ENCODE measurements at regions not wholly inside any gene's neighbourhood (a gene's known extent, or its start where the extent isn't known, plus 50 kb on each side); places are given as distances from the start of the nearest gene placed in this dataset.

DNA sequence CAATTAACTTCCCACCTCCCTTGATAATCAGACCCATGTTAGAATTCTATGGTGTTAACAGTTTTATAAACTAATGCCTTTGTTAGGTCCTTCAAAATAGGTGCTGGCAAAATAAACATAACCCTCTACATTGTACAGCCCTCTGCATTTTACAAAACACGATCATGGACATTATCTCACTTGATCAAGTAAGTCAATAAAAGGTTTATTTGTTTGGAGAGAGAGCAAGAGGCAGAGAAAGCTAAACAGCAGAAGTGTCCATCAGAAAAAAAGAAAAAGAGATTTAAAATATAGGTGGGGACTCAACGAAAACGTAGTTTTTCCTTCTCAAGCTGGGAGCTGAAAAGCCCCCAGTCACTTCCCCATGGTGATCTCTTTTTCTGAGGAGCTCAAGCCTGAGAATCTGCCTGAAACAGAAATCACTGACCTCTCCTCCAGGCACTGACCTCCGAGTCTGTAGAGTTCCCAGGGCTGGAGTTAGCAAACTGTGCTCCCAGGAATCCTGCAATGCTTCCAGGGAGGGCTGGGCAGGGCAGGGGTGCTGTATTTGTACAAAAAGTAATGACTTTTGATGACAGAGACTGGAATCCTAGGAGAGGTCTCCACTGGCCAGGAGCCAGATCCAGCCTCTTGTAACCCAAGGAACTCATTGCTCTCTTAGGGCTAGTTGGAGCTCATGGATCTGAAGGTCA, 137.8 kb upstream of the KLHL29 start:
- Histone ChIP-seq H3K27ac (ENCODE audit: low read length) (no peak overlapping the region), H3K79me2 (ENCODE audit: low read length) (no peaks in the 10 kb centered on the region), H2AFZ (ENCODE audit: low read length) (no peak overlapping the region), H4K20me1 (ENCODE audit: insufficient read depth, low read depth, low read length) (no peaks in the 10 kb centered on the region), H3K9me3 (ENCODE audit: low read length) (no peaks in the 10 kb centered on the region), H3K4me1 (ENCODE audit: low read length) (no peaks in the 10 kb centered on the region), H3K9ac (ENCODE audit: low read length) (no peak overlapping the region), H3K36me3 (ENCODE audit: insufficient read depth, low read length) (no peaks in the 10 kb centered on the region), H3K9me2 (replicated peaks; ENCODE audit: insufficient read depth, low read length) (no peaks in the 10 kb centered on the region), H3K4me2 (ENCODE audit: low read depth, low read length, poor library complexity, severe bottlenecking) (no peak overlapping the region), H3K4me3 (ENCODE audit: low read length) (no peak overlapping the region), H3K27me3 (ENCODE audit: low read length) (no peaks in the 10 kb centered on the region)
- DNase-seq = no peak

DNA sequence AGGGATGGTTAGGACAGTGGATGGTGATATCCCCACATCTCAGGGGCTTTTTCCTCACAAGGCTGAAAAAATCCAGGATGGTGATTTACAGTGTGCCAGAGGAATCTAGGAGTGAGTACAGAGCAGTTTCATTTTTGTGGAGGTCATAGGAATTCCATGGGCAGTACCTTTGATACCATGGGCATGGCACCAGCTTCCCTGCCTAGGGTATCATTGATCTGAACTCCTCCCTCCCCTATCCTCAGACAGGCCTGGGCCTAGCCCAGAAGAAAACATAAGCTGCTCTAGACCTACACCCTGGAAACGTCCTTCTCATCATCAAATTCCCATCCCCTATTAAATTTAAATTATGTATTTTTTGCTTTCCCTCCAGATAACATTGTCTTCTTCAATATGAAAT, 136.3 kb upstream of the KLHL29 start:
- Histone ChIP-seq H3K9me2 (replicated peaks; ENCODE audit: insufficient read depth, low read length) (no peaks in the 10 kb centered on the region), H3K27ac (ENCODE audit: low read length) (no peak overlapping the region), H3K9me3 (ENCODE audit: low read length) (no peaks in the 10 kb centered on the region), H3K9ac (ENCODE audit: low read length) (no peak overlapping the region), H3K4me1 (ENCODE audit: low read length) (no peaks in the 10 kb centered on the region), H3K27me3 (ENCODE audit: low read length) (no peaks in the 10 kb centered on the region), H2AFZ (ENCODE audit: low read length) (no peak overlapping the region), H4K20me1 (ENCODE audit: insufficient read depth, low read depth, low read length) (no peaks in the 10 kb centered on the region), H3K4me2 (ENCODE audit: low read depth, low read length, poor library complexity, severe bottlenecking) (no peak overlapping the region), H3K36me3 (ENCODE audit: insufficient read depth, low read length) (no peaks in the 10 kb centered on the region), H3K79me2 (ENCODE audit: low read length) (no peaks in the 10 kb centered on the region), H3K4me3 (ENCODE audit: low read length) (no peak overlapping the region)
- DNase-seq = no peak

GRCh38 chr2:23249348-23249747, 135.6 kb upstream of the KLHL29 start:
- no peaks in the 10 kb centered on the region for H3K4me1 ChIP-seq (ENCODE audit: low read length)
- no peak overlapping the region for H3K27ac ChIP-seq (ENCODE audit: low read length)
- no peaks in the 10 kb centered on the region for H3K79me2 ChIP-seq (ENCODE audit: low read length)
- H3K27me3 ChIP-seq (ENCODE audit: low read length) = no peaks in the 10 kb centered on the region
- H3K36me3 ChIP-seq (ENCODE audit: insufficient read depth, low read length) = no peaks in the 10 kb centered on the region
- H3K9ac ChIP-seq (ENCODE audit: low read length) = no peak overlapping the region
- no peak for DNase-seq
- H3K4me2 ChIP-seq (ENCODE audit: low read depth, low read length, poor library complexity, severe bottlenecking) = no peak overlapping the region
- H3K9me2 ChIP-seq (replicated peaks; ENCODE audit: insufficient read depth, low read length) = no peaks in the 10 kb centered on the region
- no peak overlapping the region for H2AFZ ChIP-seq (ENCODE audit: low read length)
- H3K4me3 ChIP-seq (ENCODE audit: low read length) = no peak overlapping the region
- no peaks in the 10 kb centered on the region for H4K20me1 ChIP-seq (ENCODE audit: insufficient read depth, low read depth, low read length)
- no peaks in the 10 kb centered on the region for H3K9me3 ChIP-seq (ENCODE audit: low read length)

GRCh38 chr2:23250371-23250770, 134.6 kb upstream of the KLHL29 start:
- Histone ChIP-seq H3K36me3 (ENCODE audit: insufficient read depth, low read length) (no peaks in the 10 kb centered on the region), H3K4me1 (ENCODE audit: low read length) (no peaks in the 10 kb centered on the region), H3K9me2 (replicated peaks; ENCODE audit: insufficient read depth, low read length) (no peaks in the 10 kb centered on the region), H3K9ac (ENCODE audit: low read length) (no peak overlapping the region), H3K27ac (ENCODE audit: low read length) (no peak overlapping the region), H3K4me2 (ENCODE audit: low read depth, low read length, poor library complexity, severe bottlenecking) (no peak overlapping the region), H3K9me3 (ENCODE audit: low read length) (no peaks in the 10 kb centered on the region), H2AFZ (ENCODE audit: low read length) (no peak overlapping the region), H3K79me2 (ENCODE audit: low read length) (no peaks in the 10 kb centered on the region), H3K27me3 (ENCODE audit: low read length) (no peaks in the 10 kb centered on the region), H4K20me1 (ENCODE audit: insufficient read depth, low read depth, low read length) (no peaks in the 10 kb centered on the region), H3K4me3 (ENCODE audit: low read length) (no peak overlapping the region)
- no peak for DNase-seq

GRCh38 chr2:23256643-23257042, 128.3 kb upstream of the KLHL29 start:
- no peaks in the 10 kb centered on the region for H3K9me2 ChIP-seq (replicated peaks; ENCODE audit: insufficient read depth, low read length)
- no peak overlapping the region for H2AFZ ChIP-seq (ENCODE audit: low read length)
- no peaks in the 10 kb centered on the region for H4K20me1 ChIP-seq (ENCODE audit: insufficient read depth, low read depth, low read length)
- no peaks in the 10 kb centered on the region for H3K36me3 ChIP-seq (ENCODE audit: insufficient read depth, low read length)
- H3K4me2 ChIP-seq (ENCODE audit: low read depth, low read length, poor library complexity, severe bottlenecking) = no peak overlapping the region
- H3K79me2 ChIP-seq (ENCODE audit: low read length) = no peaks in the 10 kb centered on the region
- no peak overlapping the region for H3K9ac ChIP-seq (ENCODE audit: low read length)
- no peak overlapping the region for H3K4me3 ChIP-seq (ENCODE audit: low read length)
- no peaks in the 10 kb centered on the region for H3K27me3 ChIP-seq (ENCODE audit: low read length)
- H3K9me3 ChIP-seq (ENCODE audit: low read length) = no peaks in the 10 kb centered on the region
- H3K4me1 ChIP-seq (ENCODE audit: low read length) = no peaks in the 10 kb centered on the region
- DNase-seq = no peak
- no peak overlapping the region for H3K27ac ChIP-seq (ENCODE audit: low read length)

GRCh38 chr2:23260621-23261020, 124.4 kb upstream of the KLHL29 start:
- H4K20me1 ChIP-seq (ENCODE audit: insufficient read depth, low read depth, low read length) = no peaks in the 10 kb centered on the region
- H3K9me3 ChIP-seq (ENCODE audit: low read length) = no peaks in the 10 kb centered on the region
- no peaks in the 10 kb centered on the region for H3K36me3 ChIP-seq (ENCODE audit: insufficient read depth, low read length)
- H2AFZ ChIP-seq (ENCODE audit: low read length) = no peak overlapping the region
- no peaks in the 10 kb centered on the region for H3K9me2 ChIP-seq (replicated peaks; ENCODE audit: insufficient read depth, low read length)
- no peak overlapping the region for H3K9ac ChIP-seq (ENCODE audit: low read length)
- no peak for DNase-seq
- no peak overlapping the region for H3K27ac ChIP-seq (ENCODE audit: low read length)
- H3K79me2 ChIP-seq (ENCODE audit: low read length) = no peaks in the 10 kb centered on the region
- H3K4me2 ChIP-seq (ENCODE audit: low read depth, low read length, poor library complexity, severe bottlenecking) = no peak overlapping the region
- H3K4me1 ChIP-seq (ENCODE audit: low read length) = no peaks in the 10 kb centered on the region
- no peaks in the 10 kb centered on the region for H3K27me3 ChIP-seq (ENCODE audit: low read length)
- H3K4me3 ChIP-seq (ENCODE audit: low read length) = no peak overlapping the region

DNA sequence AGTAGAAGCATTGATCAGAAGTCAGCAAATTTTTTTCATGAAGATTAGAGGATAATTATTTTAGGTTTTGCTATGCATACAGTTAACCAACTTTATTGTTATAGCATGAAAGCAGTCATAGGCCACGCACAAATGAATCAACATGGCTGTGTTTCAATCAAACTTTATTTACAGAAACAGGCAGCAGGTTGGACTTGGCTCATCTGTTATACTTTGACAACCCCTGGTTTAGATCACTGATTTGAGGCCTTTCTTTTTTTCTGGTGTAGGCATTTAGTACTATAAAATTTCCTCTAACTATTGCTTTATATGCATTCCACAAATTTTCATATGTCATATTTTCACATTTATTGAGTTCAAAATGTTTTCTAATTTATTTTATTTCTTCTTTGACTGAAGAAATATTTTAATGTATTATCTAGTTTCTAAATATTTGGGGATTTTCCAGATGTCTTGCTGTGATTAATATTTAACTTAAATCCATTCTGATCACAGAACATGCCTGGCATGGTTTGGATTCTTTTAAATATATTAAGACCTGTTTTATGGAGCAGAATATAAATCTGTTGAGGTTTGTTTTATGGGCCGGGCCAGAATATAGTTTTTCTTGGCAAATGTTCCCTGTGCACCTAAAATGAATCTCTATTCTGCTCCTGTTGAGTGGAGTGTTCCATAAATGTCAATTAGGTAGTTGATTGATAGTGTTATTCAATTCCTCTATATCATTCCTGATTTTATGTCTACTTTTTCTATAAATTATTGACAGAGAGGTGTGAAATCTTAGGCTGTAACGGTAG, 116.3 kb upstream of the KLHL29 start:
- no peak overlapping the region for H3K4me2 ChIP-seq (ENCODE audit: low read depth, low read length, poor library complexity, severe bottlenecking)
- no peak overlapping the region for H3K27ac ChIP-seq (ENCODE audit: low read length)
- DNase-seq = no peak
- H3K79me2 ChIP-seq (ENCODE audit: low read length) = no peaks in the 10 kb centered on the region
- H3K36me3 ChIP-seq (ENCODE audit: insufficient read depth, low read length) = no peaks in the 10 kb centered on the region
- no peaks in the 10 kb centered on the region for H3K9me2 ChIP-seq (replicated peaks; ENCODE audit: insufficient read depth, low read length)
- no peaks in the 10 kb centered on the region for H3K9me3 ChIP-seq (ENCODE audit: low read length)
- no peaks in the 10 kb centered on the region for H4K20me1 ChIP-seq (ENCODE audit: insufficient read depth, low read depth, low read length)
- H3K9ac ChIP-seq (ENCODE audit: low read length) = no peak overlapping the region
- no peak overlapping the region for H3K4me3 ChIP-seq (ENCODE audit: low read length)
- H3K27me3 ChIP-seq (ENCODE audit: low read length) = no peaks in the 10 kb centered on the region
- no peaks in the 10 kb centered on the region for H3K4me1 ChIP-seq (ENCODE audit: low read length)
- no peak overlapping the region for H2AFZ ChIP-seq (ENCODE audit: low read length)

DNA sequence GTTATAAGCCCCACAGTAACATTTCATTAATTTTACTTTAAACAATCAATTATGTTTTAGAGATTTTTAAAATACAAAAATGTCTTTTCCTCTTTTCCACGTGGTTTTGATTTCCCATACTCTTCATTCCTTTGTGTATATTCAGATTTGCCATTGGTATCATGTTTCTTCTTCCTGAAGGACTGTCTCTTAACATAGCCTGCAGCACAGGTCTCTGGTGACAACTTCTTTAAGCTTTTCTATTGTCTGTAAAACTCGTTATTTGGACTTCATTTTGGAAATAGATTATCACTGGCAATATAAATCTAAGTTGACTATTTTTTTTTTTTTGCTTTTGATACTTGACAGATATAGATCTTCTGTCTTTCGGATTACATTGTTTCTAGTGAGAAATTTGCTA, 115.2 kb upstream of the KLHL29 start:
- H3K27ac ChIP-seq (ENCODE audit: low read length) = no peak overlapping the region
- DNase-seq = no peak
- H3K4me1 ChIP-seq (ENCODE audit: low read length) = no peaks in the 10 kb centered on the region
- no peaks in the 10 kb centered on the region for H3K36me3 ChIP-seq (ENCODE audit: insufficient read depth, low read length)
- no peaks in the 10 kb centered on the region for H3K27me3 ChIP-seq (ENCODE audit: low read length)
- H2AFZ ChIP-seq (ENCODE audit: low read length) = no peak overlapping the region
- H3K4me2 ChIP-seq (ENCODE audit: low read depth, low read length, poor library complexity, severe bottlenecking) = no peak overlapping the region
- no peaks in the 10 kb centered on the region for H3K9me2 ChIP-seq (replicated peaks; ENCODE audit: insufficient read depth, low read length)
- H4K20me1 ChIP-seq (ENCODE audit: insufficient read depth, low read depth, low read length) = no peaks in the 10 kb centered on the region
- no peaks in the 10 kb centered on the region for H3K9me3 ChIP-seq (ENCODE audit: low read length)
- H3K4me3 ChIP-seq (ENCODE audit: low read length) = no peak overlapping the region
- no peak overlapping the region for H3K9ac ChIP-seq (ENCODE audit: low read length)
- H3K79me2 ChIP-seq (ENCODE audit: low read length) = no peaks in the 10 kb centered on the region

All from Karpas-422 (cell line).